ENCODE measurements at regions not wholly inside any gene's neighbourhood (a gene's known extent, or its start where the extent isn't known, plus 50 kb on each side); places are given as distances from the start of the nearest gene placed in this dataset.

GRCh38 chr3:117243657-117244056, 534.1 kb downstream of the TUSC7 start:
- TF ChIP-seq CTCF (IDR thresholded peaks at IDR 0.05) (no peak), MAX (IDR thresholded peaks at IDR 0.05; ENCODE audit: low read depth) (no peak), CHD2 (IDR thresholded peaks at IDR 0.05; ENCODE audit: low read length, partially characterized antibody) (no peak), POLR2AphosphoS5 (IDR thresholded peaks at IDR 0.05; ENCODE audit: low read depth, low read length) (no peak), MXI1 (IDR thresholded peaks at IDR 0.05; ENCODE audit: low read depth, low read length) (no peak), RFX5 (IDR thresholded peaks at IDR 0.05; ENCODE audit: low read length) (no peak), EZH2phosphoT487 (IDR thresholded peaks at IDR 0.05; ENCODE audit: borderline replicate concordance, low read depth) (no peak), MEF2A (IDR thresholded peaks at IDR 0.05; ENCODE audit: borderline replicate concordance, low read depth) (no peak)
